OCI-LY7 (cell line): ENCODE measurements at regions not wholly inside any gene's neighbourhood (a gene's known extent, or its start where the extent isn't known, plus 50 kb on each side); places are given as distances from the start of the nearest gene placed in this dataset.

Experiments
- CTCF ChIP-seq: fragments of 200-600 bp; sonication (generic); conservative IDR thresholded peaks from 2 replicates; pipeline ENCODE4 v1.5.1; 2014; ENCODE audit warnings: mild to moderate bottlenecking, antibody characterized with exemption, low read length, moderate library complexity, mixed read lengths
- EZH2phosphoT487 ChIP-seq: fragments of 200-600 bp; sonication (generic); IDR thresholded peaks from 2 replicates; pipeline ENCODE4 v1.6.1; 2018; ENCODE audit warnings: low read depth, borderline replicate concordance, mild to moderate bottlenecking, mixed run types, antibody characterized with exemption, low read length, moderate library complexity, mixed read lengths

GRCh38 chr6:113560376-113560775 lies 296.8 kb upstream of the MARCKS start:
- no peak for TF ChIP-seq CTCF
- TF ChIP-seq EZH2phosphoT487, result no peak
